Fibroblast of skin of left quadriceps (primary cell): ENCODE measurements at regions not wholly inside any gene's neighbourhood (a gene's known extent, or its start where the extent isn't known, plus 50 kb on each side); places are given as distances from the start of the nearest gene placed in this dataset.

ENCODE experiments used
- DNase-seq, 2 experiments: peaks; one replicate each; pipeline ENCODE4 v3.0.0-alpha.2; 2013; ENCODE audit warnings: low read depth in 2 of 2

DNA sequence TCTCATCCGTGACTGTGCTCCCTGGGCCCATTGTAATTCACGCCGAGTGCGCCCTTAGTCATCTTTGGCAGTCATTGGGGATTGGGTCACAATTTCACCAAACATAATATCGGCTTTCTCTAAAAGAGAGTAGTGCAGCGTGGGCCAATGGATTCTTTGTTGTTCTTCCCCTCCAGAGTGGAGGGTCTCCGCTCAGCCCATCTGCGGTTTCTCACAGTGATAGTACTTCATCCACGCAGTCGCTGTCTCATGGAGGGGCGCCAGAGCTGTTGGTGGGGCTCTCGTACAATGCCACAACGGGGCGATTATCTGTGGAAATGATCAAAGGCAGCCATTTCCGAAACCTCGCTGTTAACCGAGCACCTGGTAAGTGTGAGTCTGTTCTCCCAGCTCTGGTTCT lies 321.8 kb downstream of the SNAPC1 start:
- no peak for DNase-seq

- no peak for DNase-seq
These were observed 325.0 kb downstream of the SNAPC1 start for GRCh38 chr14:62087191-62087590.

GRCh38 chr14:62093736-62094135 lies 331.5 kb downstream of the SNAPC1 start:
- no peak for DNase-seq

DNA sequence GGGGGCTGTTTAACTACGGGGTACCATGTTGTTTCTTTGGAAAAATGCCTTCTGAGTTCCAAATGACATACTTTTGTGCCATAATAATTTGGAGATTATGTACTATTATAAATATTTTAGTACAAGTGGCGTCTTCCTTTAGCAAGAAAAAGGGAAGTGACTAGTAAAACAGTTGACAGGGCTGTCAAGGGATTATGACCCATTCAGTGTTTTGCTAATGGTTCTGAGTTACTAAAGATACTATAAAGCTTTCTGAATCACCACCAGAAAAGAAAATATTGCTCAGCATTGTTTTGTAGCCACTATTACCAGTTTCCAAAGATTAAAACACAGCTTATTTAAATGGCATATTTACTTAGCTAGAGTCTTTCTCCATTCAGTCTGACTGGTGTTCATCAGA lies 334.9 kb downstream of the SNAPC1 start:
- no peak for DNase-seq

DNA sequence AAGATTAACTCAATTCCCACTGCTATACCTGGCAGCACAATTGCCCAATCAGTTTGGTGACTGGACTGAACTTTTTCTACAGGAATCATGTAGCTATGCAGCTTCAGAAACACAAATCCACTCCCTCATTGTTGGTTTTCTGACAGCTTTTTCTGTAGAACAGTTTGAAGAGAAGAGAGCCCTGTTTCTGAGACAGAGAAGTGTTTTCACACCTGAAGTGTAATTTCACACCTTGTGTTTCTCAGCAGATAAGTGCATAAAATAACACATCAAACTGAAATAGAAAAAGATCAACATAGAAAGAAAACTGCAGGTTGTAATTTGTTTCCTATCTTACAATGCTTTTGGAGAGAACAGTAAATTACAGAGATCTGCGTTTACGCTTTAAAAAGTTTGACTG lies 335.6 kb downstream of the SNAPC1 start:
- no peak for DNase-seq

DNA sequence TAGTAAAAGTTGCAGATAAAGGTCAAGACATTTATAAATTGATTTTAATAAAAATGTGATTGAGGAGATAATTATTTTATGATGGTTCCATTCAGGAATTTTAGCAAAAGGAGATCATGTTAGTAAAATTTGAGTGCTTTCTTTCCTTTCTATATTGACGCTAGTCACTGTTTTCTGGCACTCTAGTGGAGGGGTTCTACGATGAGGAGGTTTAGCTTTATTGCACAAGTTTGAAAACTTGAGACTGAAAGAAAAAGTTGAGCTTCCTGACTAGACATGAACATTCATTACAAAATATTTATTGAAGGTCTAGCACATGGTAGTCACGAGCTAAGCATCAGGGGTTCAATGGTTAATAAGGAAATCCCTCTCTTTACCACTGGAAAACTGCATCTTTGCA lies 336.1 kb downstream of the SNAPC1 start:
- no peak for DNase-seq

DNA sequence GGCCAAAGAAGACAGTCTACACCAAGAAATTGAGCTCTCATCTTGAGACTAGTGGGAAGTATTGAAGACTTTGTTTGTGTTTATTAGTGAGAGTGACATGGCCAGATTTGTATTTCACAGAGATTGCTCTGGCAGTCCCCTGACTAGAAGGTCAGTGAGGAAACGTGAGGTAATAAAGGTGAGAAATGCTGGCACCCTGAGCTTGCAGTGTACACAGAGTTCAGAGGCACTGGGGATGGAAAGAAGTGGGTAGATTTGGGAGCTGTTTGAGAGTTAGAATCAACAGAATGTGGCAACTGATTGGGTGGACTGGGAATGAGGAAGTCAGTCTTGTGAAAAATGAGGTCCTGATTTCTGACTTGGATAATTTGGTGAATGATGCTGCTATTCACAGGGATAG lies 336.9 kb downstream of the SNAPC1 start:
- no peak for DNase-seq

- no peak for DNase-seq
These were observed 339.0 kb downstream of the SNAPC1 start for GRCh38 chr14:62101189-62101588.

GRCh38 chr14:62101673-62102348 lies 339.6 kb downstream of the SNAPC1 start:
- no peak for DNase-seq

DNA sequence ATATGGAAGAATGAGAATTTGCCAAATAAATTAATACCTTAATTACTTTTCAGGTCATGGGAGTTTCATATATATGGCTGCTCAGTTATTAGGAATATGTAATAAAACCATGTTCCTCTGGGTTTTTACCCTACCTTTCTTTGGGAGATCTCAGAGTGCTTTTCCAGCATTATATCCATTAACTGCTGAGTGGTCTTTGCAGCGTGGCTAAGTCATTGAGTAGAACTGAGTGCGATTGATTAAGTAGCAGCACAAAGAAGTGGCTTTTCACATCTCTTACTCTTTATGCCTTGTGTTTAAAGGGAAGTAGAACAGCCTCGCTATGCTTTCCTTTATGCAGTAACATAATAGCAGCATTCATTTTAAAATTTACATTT lies 340.1 kb downstream of the SNAPC1 start:
- no peak for DNase-seq

GRCh38 chr14:62103464-62103863 lies 341.2 kb downstream of the SNAPC1 start:
- DNase-seq, result no peak

- DNase-seq, result no peak
These were observed 348.7 kb downstream of the SNAPC1 start for GRCh38 chr14:62110941-62111340.

- DNase-seq, result peak; percentile 10 to 13
These were observed 355.0 kb downstream of the SNAPC1 start for GRCh38 chr14:62117010-62117750.

DNA sequence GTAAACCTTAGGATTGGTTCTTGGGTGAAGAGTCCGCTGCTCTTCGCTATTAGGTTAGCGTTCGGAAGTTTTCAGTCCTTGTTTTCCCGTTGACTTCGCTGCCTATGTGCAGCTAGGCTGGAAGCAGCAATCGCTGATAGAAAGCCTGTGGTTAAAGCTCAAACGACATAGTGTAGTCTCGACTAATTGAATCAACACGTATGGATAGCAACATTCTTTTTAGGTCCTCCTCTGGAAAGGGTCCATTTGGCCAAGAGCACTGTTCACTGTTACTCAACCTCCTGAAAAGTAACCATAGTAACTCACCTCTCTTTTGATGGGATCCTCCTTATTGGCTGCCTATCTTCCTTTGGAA lies 355.5 kb downstream of the SNAPC1 start:
- no peak for DNase-seq

GRCh38 chr14:62118461-62118860 lies 356.2 kb downstream of the SNAPC1 start:
- DNase-seq, result no peak

DNA sequence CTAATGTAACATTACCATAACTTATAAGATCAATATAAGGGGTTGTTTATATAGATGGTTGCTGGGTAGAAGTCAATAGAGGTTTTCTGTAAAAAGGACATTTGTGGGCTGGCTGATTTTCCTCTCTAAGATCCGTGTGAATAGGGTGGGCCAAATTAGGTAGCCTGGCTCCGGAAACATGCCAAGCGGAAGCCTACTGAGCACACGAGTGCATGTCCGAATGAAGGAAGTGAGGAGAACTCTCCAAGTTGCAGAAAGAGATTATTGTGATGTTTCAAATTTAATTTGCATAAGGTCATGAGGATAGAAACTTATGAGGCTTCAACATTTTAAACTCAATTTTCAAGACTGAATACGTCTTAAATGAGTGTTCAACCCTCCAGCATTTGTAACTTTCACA lies 356.7 kb downstream of the SNAPC1 start:
- no peak for DNase-seq

DNA sequence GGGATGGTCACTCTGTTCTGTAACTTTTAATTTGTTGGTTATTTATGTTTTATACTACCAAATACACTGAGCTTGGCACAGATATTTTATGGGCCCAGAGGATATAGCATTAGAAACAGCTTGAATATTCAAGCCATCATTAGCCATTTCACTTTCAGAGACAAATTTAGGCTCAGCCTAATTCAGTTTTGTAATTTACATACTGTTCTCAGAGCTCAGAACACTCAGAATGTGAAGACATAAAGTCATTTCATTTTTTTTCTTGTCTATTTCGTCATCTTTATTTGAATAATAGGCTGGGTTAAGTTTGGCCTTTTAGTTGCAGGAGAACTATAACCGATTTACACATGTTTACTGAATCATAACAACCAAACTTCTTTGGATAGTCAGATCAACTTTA lies 361.7 kb downstream of the SNAPC1 start:
- no peak for DNase-seq

DNA sequence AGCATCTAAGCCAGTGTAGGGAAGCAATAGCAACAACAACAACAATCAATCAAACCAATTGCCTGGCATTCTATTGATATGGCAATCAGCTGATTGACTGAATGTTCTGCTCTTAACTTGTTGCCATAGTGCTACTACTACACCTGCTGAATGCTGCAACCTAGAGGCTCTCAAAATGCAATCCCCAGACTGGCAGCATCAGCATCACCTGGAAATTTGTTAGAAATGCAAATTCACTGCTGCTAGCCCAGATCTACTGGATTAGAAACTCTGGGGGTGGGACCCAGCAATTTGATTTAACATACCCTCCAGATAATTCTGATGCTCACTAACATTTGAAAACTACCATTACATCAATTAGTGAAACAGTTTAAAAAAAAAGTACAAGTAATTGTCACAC lies 363.6 kb downstream of the SNAPC1 start:
- no peak for DNase-seq

GRCh38 chr14:62126879-62127478 lies 364.8 kb downstream of the SNAPC1 start:
- DNase-seq, result peak; percentile 20 to 22

- DNase-seq, result no peak
These were observed 368.2 kb downstream of the SNAPC1 start for GRCh38 chr14:62130441-62130840.

DNA sequence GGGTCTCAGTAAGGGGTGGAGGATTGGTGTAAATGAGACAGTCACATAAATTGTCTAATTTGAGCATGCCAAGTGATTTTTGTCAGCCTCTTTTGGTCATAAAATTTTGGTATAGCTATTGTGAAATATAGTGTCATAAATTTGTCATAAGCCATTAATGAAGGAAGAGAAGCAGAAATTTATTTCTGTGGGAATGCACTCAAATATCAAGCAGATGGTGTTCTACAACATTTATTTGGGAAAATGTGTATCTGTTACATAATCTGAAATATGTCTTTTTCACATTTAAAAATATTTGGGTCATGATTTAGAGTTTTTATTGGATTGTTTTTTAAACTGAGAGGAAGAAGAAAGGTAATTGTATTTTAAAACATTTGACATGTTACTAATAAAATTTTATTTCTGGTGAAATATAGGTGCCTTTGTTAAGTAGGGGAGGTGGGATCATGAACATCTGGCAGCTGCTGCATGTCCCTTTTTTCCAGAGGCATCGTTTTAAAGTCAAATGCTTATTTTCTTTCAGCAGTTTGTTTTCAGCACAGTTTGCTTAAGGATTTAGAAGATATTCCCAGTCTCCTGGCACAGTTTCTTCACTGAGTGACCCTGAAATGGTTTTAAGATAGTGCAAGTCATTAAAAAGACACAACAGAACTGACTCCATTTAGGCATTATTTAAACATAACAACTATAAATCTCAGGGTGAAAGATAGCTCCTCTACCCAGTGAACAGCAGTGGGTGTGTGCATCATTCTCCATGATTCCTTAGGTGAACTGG lies 371.7 kb downstream of the SNAPC1 start:
- DNase-seq, result no peak

GRCh38 chr14:62138593-62138992 lies 376.4 kb downstream of the SNAPC1 start:
- DNase-seq, result no peak

GRCh38 chr14:62141139-62141538 lies 378.9 kb downstream of the SNAPC1 start:
- DNase-seq, result no peak
